GM23338 (cell line): ENCODE measurements at regions not wholly inside any gene's neighbourhood (a gene's known extent, or its start where the extent isn't known, plus 50 kb on each side); places are given as distances from the start of the nearest gene placed in this dataset.

Experiments
- ATAC-seq: fragments of 200-7000 bp; cut with Tn5 transposase; 3 replicates; pipeline ENCODE4 v1.9.1; 2020
- DNase-seq: peaks from one replicate; pipeline ENCODE4 v3.0.0-alpha.2; 2015; ENCODE audit warnings: low spot score
- H2AFZ ChIP-seq: fragments of 200-600 bp; sonication (generic); 2 replicates; pipeline ENCODE4 v1.8.0; 2016; ENCODE audit warnings: antibody characterized with exemption, mild to moderate bottlenecking, moderate library complexity
- H3F3A ChIP-seq: fragments of 200-600 bp; sonication (generic); replicated peaks from 2 replicates; pipeline ENCODE4 v1.8.0; 2017; ENCODE audit warnings: antibody characterized with exemption, mixed run types, low read depth
- H3K27ac ChIP-seq: fragments of 200-600 bp; sonication (generic); 2 replicates; pipeline ENCODE4 v1.6.1; 2016; ENCODE audit warnings: low read depth
- H3K27me3 ChIP-seq: fragments of 200-600 bp; sonication (generic); 2 replicates; pipeline ENCODE4 v1.8.0; 2016; ENCODE audit warnings: mild to moderate bottlenecking, mixed run types, moderate library complexity; ENCODE audit not compliant: insufficient read depth
- H3K36me3 ChIP-seq: fragments of 200-600 bp; sonication (generic); 2 replicates; pipeline ENCODE4 v1.8.0; 2016; ENCODE audit warnings: mild to moderate bottlenecking; ENCODE audit not compliant: insufficient read depth
- H3K4me1 ChIP-seq: fragments of 200-600 bp; sonication (generic); 2 replicates; pipeline ENCODE4 v1.8.0; 2016; ENCODE audit warnings: mild to moderate bottlenecking, moderate library complexity; ENCODE audit not compliant: insufficient read depth
- H3K4me2 ChIP-seq: fragments of 200-600 bp; sonication (generic); 2 replicates; pipeline ENCODE4 v1.7.1; 2017; ENCODE audit warnings: mixed run types
- H3K4me3 ChIP-seq: fragments of 200-600 bp; sonication (generic); 2 replicates; pipeline ENCODE4 v1.6.1; 2016; ENCODE audit warnings: mixed run types
- H3K79me2 ChIP-seq: fragments of 200-600 bp; sonication (generic); replicated peaks from 2 replicates; pipeline ENCODE4 v1.8.0; 2017; ENCODE audit warnings: mild to moderate bottlenecking; ENCODE audit not compliant: insufficient read depth
- H3K9me2 ChIP-seq: fragments of 200-600 bp; sonication (generic); 2 replicates; pipeline ENCODE4 v1.8.0; 2017; ENCODE audit not compliant: insufficient read depth
- H4K20me1 ChIP-seq: fragments of 200-600 bp; sonication (generic); replicated peaks from 2 replicates; pipeline ENCODE4 v1.8.0; 2017; ENCODE audit warnings: mild to moderate bottlenecking; ENCODE audit not compliant: insufficient read depth
- H3K27ac Mint-ChIP-seq: 2 replicates; pipeline ENCODE4 v1.8.0; 2020; ENCODE audit warnings: inconsistent platforms, mild to moderate bottlenecking, moderate library complexity, mixed read lengths
- H3K27me3 Mint-ChIP-seq: 3 replicates; pipeline ENCODE4 v1.8.0; 2022; ENCODE audit warnings: low read depth, mild to moderate bottlenecking, moderate library complexity, mixed read lengths, inconsistent platforms; ENCODE audit not compliant: insufficient read depth, poor library complexity
- H3K36me3 Mint-ChIP-seq: 3 replicates; pipeline ENCODE4 v1.8.0; 2021; ENCODE audit warnings: low read depth, mild to moderate bottlenecking, inconsistent platforms, moderate library complexity, mixed read lengths
- H3K4me1 Mint-ChIP-seq: 3 replicates; pipeline ENCODE4 v1.8.0; 2020; ENCODE audit warnings: mild to moderate bottlenecking, inconsistent platforms, mixed read lengths
- H3K4me3 Mint-ChIP-seq: 3 replicates; pipeline ENCODE4 v1.8.0; 2021; ENCODE audit warnings: moderate library complexity, mild to moderate bottlenecking, inconsistent platforms, mixed read lengths
- H3K9me3 Mint-ChIP-seq: 3 replicates; pipeline ENCODE4 v1.8.0; 2020; ENCODE audit warnings: moderate library complexity, mild to moderate bottlenecking, inconsistent platforms, mixed read lengths
- CREB1 ChIP-seq: fragments of 250-450 bp; sonication (Bioruptor Pico); IDR thresholded peaks from 2 replicates; pipeline ENCODE4 v1.5.0; 2020; ENCODE audit warnings: low read depth, mild to moderate bottlenecking, moderate library complexity
- EZH2 ChIP-seq: fragments of 200-600 bp; sonication (generic); IDR thresholded peaks from one replicate; pipeline ENCODE4 v1.8.0; 2017; ENCODE audit warnings: antibody characterized with exemption, mild to moderate bottlenecking, low read depth; ENCODE audit not compliant: unreplicated experiment
- JUNB ChIP-seq: IDR thresholded peaks from one replicate; pipeline ENCODE4 v1.6.1; 2016; ENCODE audit warnings: antibody characterized with exemption; ENCODE audit not compliant: unreplicated experiment
- NANOG ChIP-seq: IDR thresholded peaks from 2 replicates; pipeline ENCODE4 v1.6.1; 2016; ENCODE audit warnings: antibody characterized with exemption, borderline replicate concordance
- POLR2AphosphoS5 ChIP-seq: IDR thresholded peaks from 2 replicates; pipeline ENCODE4 v1.6.1; 2016; ENCODE audit warnings: antibody characterized with exemption, low read depth
- ZNF114 ChIP-seq: fragments of 250-450 bp; sonication (Bioruptor Pico); IDR thresholded peaks from 2 replicates; pipeline ENCODE4 v1.5.0; 2020; ENCODE audit warnings: mild to moderate bottlenecking, moderate library complexity
- ZNF331 ChIP-seq: fragments of 250-450 bp; sonication (Bioruptor Pico); IDR thresholded peaks from 2 replicates; pipeline ENCODE4 v1.5.0; 2020; ENCODE audit warnings: low read depth, mild to moderate bottlenecking, moderate library complexity
- TF ChIP-seq, protein P1 (sequence below): IDR thresholded peaks from one replicate; pipeline ENCODE4 v1.6.1; 2018; ENCODE audit warnings: antibody characterized with exemption; ENCODE audit not compliant: unreplicated experiment
- TF ChIP-seq, protein P2 (sequence below): IDR thresholded peaks from 2 replicates; pipeline ENCODE4 v1.6.1; 2016; ENCODE audit warnings: antibody characterized with exemption
- TF ChIP-seq, protein P3 (sequence below), 2 experiments: fragments of 200-600 bp in 1 of 2; sonication (generic) in 1 of 2; conservative IDR thresholded peaks; 2 replicates each; pipeline versions ENCODE4 v1.5.1 to v1.6.1; 2016 to 2017; ENCODE audit warnings: antibody characterized with exemption in 2 of 2, low read depth in 2 of 2, mild to moderate bottlenecking in 2 of 2, moderate library complexity in 1 of 2

DNA sequence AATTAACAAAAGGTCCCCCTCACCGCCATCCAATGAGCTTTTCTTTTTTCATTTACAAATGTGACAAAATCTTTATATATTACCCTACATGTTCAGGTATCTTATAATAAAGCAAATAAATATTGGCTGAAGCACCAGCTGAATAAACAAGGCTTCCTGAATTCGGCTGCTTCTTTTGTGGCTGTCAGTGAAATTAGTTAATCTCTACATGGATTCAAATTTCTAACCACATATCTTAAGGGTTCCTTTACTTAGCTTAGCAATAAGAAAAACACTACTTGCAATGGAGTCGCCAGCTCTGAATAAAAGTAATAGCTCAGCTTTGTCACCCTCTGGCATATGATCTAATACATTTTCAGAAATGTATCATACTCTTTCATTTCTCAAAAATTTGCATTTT, 104.3 kb downstream of the CCNA1 start:
- Histone ChIP-seq H3K36me3 (no peaks in the 10 kb centered on the region), H3F3A (no peaks in the 10 kb centered on the region), H3K27ac (no peak overlapping the region), H3K4me2 (no peak overlapping the region), H3K27me3 (no peaks in the 10 kb centered on the region), H3K9me2 (peaks cover 6% of the 10 kb centered on the region; the same call in 1 of the 2 replicates), H4K20me1 (no peaks in the 10 kb centered on the region), H3K4me3 (no peak overlapping the region), H2AFZ (no peak overlapping the region), H3K79me2 (no peaks in the 10 kb centered on the region), H3K4me1 (peaks cover 8% of the 10 kb centered on the region; the same call in 1 of the 2 replicates)
- TF ChIP-seq ZNF331 (CRISPR knock-in tag) (no peak), POLR2AphosphoS5 (no peak), ZNF114 (no peak), CREB1 (CRISPR knock-in tag) (no peak), NANOG (no peak), JUNB (no peak), EZH2 (no peak)
- TF ChIP-seq, protein P1, sequence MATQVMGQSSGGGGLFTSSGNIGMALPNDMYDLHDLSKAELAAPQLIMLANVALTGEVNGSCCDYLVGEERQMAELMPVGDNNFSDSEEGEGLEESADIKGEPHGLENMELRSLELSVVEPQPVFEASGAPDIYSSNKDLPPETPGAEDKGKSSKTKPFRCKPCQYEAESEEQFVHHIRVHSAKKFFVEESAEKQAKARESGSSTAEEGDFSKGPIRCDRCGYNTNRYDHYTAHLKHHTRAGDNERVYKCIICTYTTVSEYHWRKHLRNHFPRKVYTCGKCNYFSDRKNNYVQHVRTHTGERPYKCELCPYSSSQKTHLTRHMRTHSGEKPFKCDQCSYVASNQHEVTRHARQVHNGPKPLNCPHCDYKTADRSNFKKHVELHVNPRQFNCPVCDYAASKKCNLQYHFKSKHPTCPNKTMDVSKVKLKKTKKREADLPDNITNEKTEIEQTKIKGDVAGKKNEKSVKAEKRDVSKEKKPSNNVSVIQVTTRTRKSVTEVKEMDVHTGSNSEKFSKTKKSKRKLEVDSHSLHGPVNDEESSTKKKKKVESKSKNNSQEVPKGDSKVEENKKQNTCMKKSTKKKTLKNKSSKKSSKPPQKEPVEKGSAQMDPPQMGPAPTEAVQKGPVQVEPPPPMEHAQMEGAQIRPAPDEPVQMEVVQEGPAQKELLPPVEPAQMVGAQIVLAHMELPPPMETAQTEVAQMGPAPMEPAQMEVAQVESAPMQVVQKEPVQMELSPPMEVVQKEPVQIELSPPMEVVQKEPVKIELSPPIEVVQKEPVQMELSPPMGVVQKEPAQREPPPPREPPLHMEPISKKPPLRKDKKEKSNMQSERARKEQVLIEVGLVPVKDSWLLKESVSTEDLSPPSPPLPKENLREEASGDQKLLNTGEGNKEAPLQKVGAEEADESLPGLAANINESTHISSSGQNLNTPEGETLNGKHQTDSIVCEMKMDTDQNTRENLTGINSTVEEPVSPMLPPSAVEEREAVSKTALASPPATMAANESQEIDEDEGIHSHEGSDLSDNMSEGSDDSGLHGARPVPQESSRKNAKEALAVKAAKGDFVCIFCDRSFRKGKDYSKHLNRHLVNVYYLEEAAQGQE: no peak
- TF ChIP-seq, protein P2, sequence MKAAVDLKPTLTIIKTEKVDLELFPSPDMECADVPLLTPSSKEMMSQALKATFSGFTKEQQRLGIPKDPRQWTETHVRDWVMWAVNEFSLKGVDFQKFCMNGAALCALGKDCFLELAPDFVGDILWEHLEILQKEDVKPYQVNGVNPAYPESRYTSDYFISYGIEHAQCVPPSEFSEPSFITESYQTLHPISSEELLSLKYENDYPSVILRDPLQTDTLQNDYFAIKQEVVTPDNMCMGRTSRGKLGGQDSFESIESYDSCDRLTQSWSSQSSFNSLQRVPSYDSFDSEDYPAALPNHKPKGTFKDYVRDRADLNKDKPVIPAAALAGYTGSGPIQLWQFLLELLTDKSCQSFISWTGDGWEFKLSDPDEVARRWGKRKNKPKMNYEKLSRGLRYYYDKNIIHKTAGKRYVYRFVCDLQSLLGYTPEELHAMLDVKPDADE: no peak
- TF ChIP-seq, protein P3, sequence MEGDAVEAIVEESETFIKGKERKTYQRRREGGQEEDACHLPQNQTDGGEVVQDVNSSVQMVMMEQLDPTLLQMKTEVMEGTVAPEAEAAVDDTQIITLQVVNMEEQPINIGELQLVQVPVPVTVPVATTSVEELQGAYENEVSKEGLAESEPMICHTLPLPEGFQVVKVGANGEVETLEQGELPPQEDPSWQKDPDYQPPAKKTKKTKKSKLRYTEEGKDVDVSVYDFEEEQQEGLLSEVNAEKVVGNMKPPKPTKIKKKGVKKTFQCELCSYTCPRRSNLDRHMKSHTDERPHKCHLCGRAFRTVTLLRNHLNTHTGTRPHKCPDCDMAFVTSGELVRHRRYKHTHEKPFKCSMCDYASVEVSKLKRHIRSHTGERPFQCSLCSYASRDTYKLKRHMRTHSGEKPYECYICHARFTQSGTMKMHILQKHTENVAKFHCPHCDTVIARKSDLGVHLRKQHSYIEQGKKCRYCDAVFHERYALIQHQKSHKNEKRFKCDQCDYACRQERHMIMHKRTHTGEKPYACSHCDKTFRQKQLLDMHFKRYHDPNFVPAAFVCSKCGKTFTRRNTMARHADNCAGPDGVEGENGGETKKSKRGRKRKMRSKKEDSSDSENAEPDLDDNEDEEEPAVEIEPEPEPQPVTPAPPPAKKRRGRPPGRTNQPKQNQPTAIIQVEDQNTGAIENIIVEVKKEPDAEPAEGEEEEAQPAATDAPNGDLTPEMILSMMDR (conservative IDR thresholded peaks at IDR 0.05; ENCODE audit: low read depth in 2 of 2): no peak
- Mint-ChIP-seq H3K9me3 (peaks cover 15% of the 10 kb centered on the region), H3K4me3 (no peak overlapping the region), H3K36me3 (peaks cover 19% of the 10 kb centered on the region), H3K4me1 (peaks cover 9% of the 10 kb centered on the region), H3K27ac (no peak overlapping the region), H3K27me3 (peaks cover 4% of the 10 kb centered on the region)
- no peak for DNase-seq
- ATAC-seq: no peak

DNA sequence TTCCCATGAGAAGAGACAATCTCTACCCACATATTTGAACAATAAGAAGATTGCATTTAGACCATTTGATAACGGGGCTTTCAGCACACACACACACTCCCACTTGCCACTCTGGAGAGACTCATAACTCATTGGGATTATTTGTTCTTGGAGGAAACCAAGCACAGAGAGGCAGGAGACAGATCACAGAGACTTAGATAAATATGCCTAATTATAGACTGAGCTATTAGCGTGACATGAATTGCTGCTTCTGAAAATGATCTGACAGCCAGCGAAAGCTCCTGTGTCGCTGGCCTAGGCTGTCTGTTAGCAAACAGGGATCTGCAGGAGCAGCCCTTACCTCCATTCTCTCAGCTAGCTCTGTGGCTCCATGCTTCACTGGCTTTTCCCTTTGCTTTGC, 111.4 kb downstream of the CCNA1 start:
- Mint-ChIP-seq H3K36me3 (peaks cover 10% of the 10 kb centered on the region), H3K27ac (no peak overlapping the region), H3K4me3 (no peak overlapping the region), H3K4me1 (peaks cover 12% of the 10 kb centered on the region), H3K9me3 (peaks cover 12% of the 10 kb centered on the region), H3K27me3 (peaks cover 3% of the 10 kb centered on the region)
- Histone ChIP-seq H3K4me1 (no peaks in the 10 kb centered on the region; the same call in 1 of the 2 replicates), H3K4me3 (no peak overlapping the region), H3K36me3 (no peaks in the 10 kb centered on the region), H3K4me2 (no peak overlapping the region), H3F3A (no peaks in the 10 kb centered on the region), H2AFZ (peak overlapping the region; percentile 83), H3K9me2 (no peaks in the 10 kb centered on the region), H3K27ac (no peak overlapping the region), H3K27me3 (no peaks in the 10 kb centered on the region), H4K20me1 (no peaks in the 10 kb centered on the region), H3K79me2 (no peaks in the 10 kb centered on the region)
- no peak for ATAC-seq
- DNase-seq: no peak
- no peak for TF ChIP-seq ZNF114
- TF ChIP-seq, protein P3 (conservative IDR thresholded peaks at IDR 0.05; ENCODE audit: low read depth in 2 of 2): no peak
